ENCODE measurements at regions not wholly inside any gene's neighbourhood (a gene's known extent, or its start where the extent isn't known, plus 50 kb on each side); places are given as distances from the start of the nearest gene placed in this dataset.

GRCh38 chr13:105663182-105663581 is 872.3 kb downstream of the EFNB2 start:
- TF ChIP-seq EZH2phosphoT487 (IDR thresholded peaks at IDR 0.05; ENCODE audit: borderline replicate concordance, low read length) (no peak), CTCF (IDR thresholded peaks at IDR 0.05; ENCODE audit: low read depth, low read length, poor library complexity, severe bottlenecking) (no peak)
- Histone ChIP-seq H3K27me3 (ENCODE audit: control insufficient read depth, low read length) (no peaks in the 10 kb centered on the region), H3K36me3 (ENCODE audit: control insufficient read depth, low read length) (no peaks in the 10 kb centered on the region)

GRCh38 chr13:105660561-105660960 is 874.9 kb downstream of the EFNB2 start:
- no peaks in the 10 kb centered on the region for H3K9me3 ChIP-seq (ENCODE audit: control insufficient read depth, insufficient read depth, low read length)
- no peak overlapping the region for H3K4me2 ChIP-seq (ENCODE audit: low read length)
- H3K4me1 ChIP-seq (ENCODE audit: control insufficient read depth, low read length) = no peaks in the 10 kb centered on the region
- H3K27me3 ChIP-seq (ENCODE audit: control insufficient read depth, low read length) = no peaks in the 10 kb centered on the region
- H4K20me1 ChIP-seq (ENCODE audit: control insufficient read depth, insufficient read depth, low read depth, low read length) = no peaks in the 10 kb centered on the region
- H3K36me3 ChIP-seq (ENCODE audit: control insufficient read depth, low read length) = no peaks in the 10 kb centered on the region
- no peaks in the 10 kb centered on the region for H3F3A ChIP-seq (ENCODE audit: control insufficient read depth, insufficient read depth)
- H3K9me2 ChIP-seq (replicated peaks; ENCODE audit: control insufficient read depth, low read length) = no peaks in the 10 kb centered on the region
- TF ChIP-seq EZH2phosphoT487 (IDR thresholded peaks at IDR 0.05; ENCODE audit: borderline replicate concordance, low read length) = no peak
- no peak for TF ChIP-seq CTCF (IDR thresholded peaks at IDR 0.05; ENCODE audit: low read depth, low read length, poor library complexity, severe bottlenecking)
- H3K27ac ChIP-seq (ENCODE audit: low read depth, low read length) = no peak overlapping the region
- no peak overlapping the region for H3K4me3 ChIP-seq (ENCODE audit: low read length)
- H3K79me2 ChIP-seq (ENCODE audit: control insufficient read depth, low read length) = no peaks in the 10 kb centered on the region

More at GRCh38 chr13:105663182-105663581, 872.3 kb downstream of the EFNB2 start:
- Histone ChIP-seq H3K27ac (ENCODE audit: low read depth, low read length) (no peak overlapping the region), H3K9me3 (ENCODE audit: control insufficient read depth, insufficient read depth, low read length) (no peaks in the 10 kb centered on the region), H3K4me3 (ENCODE audit: low read length) (no peak overlapping the region), H4K20me1 (ENCODE audit: control insufficient read depth, insufficient read depth, low read depth, low read length) (no peaks in the 10 kb centered on the region), H3K9me2 (replicated peaks; ENCODE audit: control insufficient read depth, low read length) (no peaks in the 10 kb centered on the region), H3K79me2 (ENCODE audit: control insufficient read depth, low read length) (no peaks in the 10 kb centered on the region), H3K4me1 (ENCODE audit: control insufficient read depth, low read length) (no peaks in the 10 kb centered on the region), H3F3A (ENCODE audit: control insufficient read depth, insufficient read depth) (no peaks in the 10 kb centered on the region), H3K4me2 (ENCODE audit: low read length) (no peak overlapping the region)

- Histone ChIP-seq H3F3A (ENCODE audit: control insufficient read depth, insufficient read depth) (no peaks in the 10 kb centered on the region), H3K79me2 (ENCODE audit: control insufficient read depth, low read length) (no peaks in the 10 kb centered on the region), H3K4me3 (ENCODE audit: low read length) (no peak overlapping the region), H3K4me2 (ENCODE audit: low read length) (no peak overlapping the region), H3K9me2 (replicated peaks; ENCODE audit: control insufficient read depth, low read length) (no peaks in the 10 kb centered on the region), H4K20me1 (ENCODE audit: control insufficient read depth, insufficient read depth, low read depth, low read length) (no peaks in the 10 kb centered on the region), H3K4me1 (ENCODE audit: control insufficient read depth, low read length) (no peaks in the 10 kb centered on the region), H3K27me3 (ENCODE audit: control insufficient read depth, low read length) (no peaks in the 10 kb centered on the region), H3K27ac (ENCODE audit: low read depth, low read length) (no peak overlapping the region), H3K9me3 (ENCODE audit: control insufficient read depth, insufficient read depth, low read length) (no peaks in the 10 kb centered on the region), H3K36me3 (ENCODE audit: control insufficient read depth, low read length) (no peaks in the 10 kb centered on the region)
- TF ChIP-seq EZH2phosphoT487 (IDR thresholded peaks at IDR 0.05; ENCODE audit: borderline replicate concordance, low read length) (no peak), CTCF (IDR thresholded peaks at IDR 0.05; ENCODE audit: low read depth, low read length, poor library complexity, severe bottlenecking) (no peak)
These were observed 877.0 kb downstream of the EFNB2 start for GRCh38 chr13:105658431-105658830.

DNA sequence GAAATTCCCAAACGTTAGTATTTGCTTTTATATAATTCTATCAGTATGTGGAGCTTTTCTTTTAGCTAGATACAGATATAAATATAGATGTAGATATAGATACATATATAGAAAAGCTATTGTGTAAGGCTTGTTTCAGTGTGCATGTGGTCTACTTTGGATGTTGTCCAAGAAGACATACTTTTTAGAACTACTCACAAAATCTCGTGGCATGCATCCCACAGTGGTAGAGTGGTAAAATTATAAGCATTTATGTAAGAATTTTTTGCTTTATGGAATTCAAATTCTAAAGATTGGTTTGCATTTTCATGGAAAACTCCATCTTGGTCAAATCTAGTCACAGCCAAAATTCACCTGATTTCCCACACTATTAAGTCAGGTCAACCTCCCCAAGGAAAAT is 880.4 kb downstream of the EFNB2 start:
- Histone ChIP-seq H3K4me3 (ENCODE audit: low read length) (no peak overlapping the region), H3F3A (ENCODE audit: control insufficient read depth, insufficient read depth) (no peaks in the 10 kb centered on the region), H3K27me3 (ENCODE audit: control insufficient read depth, low read length) (no peaks in the 10 kb centered on the region), H3K4me1 (ENCODE audit: control insufficient read depth, low read length) (no peaks in the 10 kb centered on the region), H3K9me3 (ENCODE audit: control insufficient read depth, insufficient read depth, low read length) (no peaks in the 10 kb centered on the region), H3K79me2 (ENCODE audit: control insufficient read depth, low read length) (no peaks in the 10 kb centered on the region), H3K36me3 (ENCODE audit: control insufficient read depth, low read length) (no peaks in the 10 kb centered on the region), H3K27ac (ENCODE audit: low read depth, low read length) (no peak overlapping the region), H3K9me2 (replicated peaks; ENCODE audit: control insufficient read depth, low read length) (no peaks in the 10 kb centered on the region), H3K4me2 (ENCODE audit: low read length) (no peak overlapping the region), H4K20me1 (ENCODE audit: control insufficient read depth, insufficient read depth, low read depth, low read length) (no peaks in the 10 kb centered on the region)
- no peak for TF ChIP-seq EZH2phosphoT487 (IDR thresholded peaks at IDR 0.05; ENCODE audit: borderline replicate concordance, low read length)
- no peak for TF ChIP-seq CTCF (IDR thresholded peaks at IDR 0.05; ENCODE audit: low read depth, low read length, poor library complexity, severe bottlenecking)
